Trophoblast cell (in vitro differentiated cells and primary cell): ENCODE measurements at regions not wholly inside any gene's neighbourhood (a gene's known extent, or its start where the extent isn't known, plus 50 kb on each side); places are given as distances from the start of the nearest gene placed in this dataset.

Experiments used
- DNase-seq, 2 donors: peaks; one replicate each; pipeline ENCODE4 v3.0.0-alpha.2; 2016
- H2AFZ ChIP-seq: 2 replicates; pipeline ENCODE4 v1.6.1; 2013; ENCODE audit warnings: low read length, moderate library complexity, mild to moderate bottlenecking; ENCODE audit not compliant: insufficient read depth, poor library complexity
- H2AK5ac ChIP-seq: 2 replicates; pipeline ENCODE4 v1.6.1; 2013; ENCODE audit warnings: mild to moderate bottlenecking, low read length
- H2BK120ac ChIP-seq: 2 replicates; pipeline ENCODE4 v1.6.1; 2013; ENCODE audit warnings: low read length, mild to moderate bottlenecking, moderate library complexity; ENCODE audit not compliant: insufficient read depth, poor library complexity
- H2BK12ac ChIP-seq: 2 replicates; pipeline ENCODE4 v1.6.1; 2013; ENCODE audit warnings: mild to moderate bottlenecking, low read length, moderate library complexity
- H2BK5ac ChIP-seq: 2 replicates; pipeline ENCODE4 v1.6.1; 2013; ENCODE audit warnings: low read length, low read depth, moderate library complexity, mild to moderate bottlenecking; ENCODE audit not compliant: poor library complexity
- H3K14ac ChIP-seq: 2 replicates; pipeline ENCODE4 v1.6.1; 2013; ENCODE audit warnings: mild to moderate bottlenecking, low read length
- H3K18ac ChIP-seq: 2 replicates; pipeline ENCODE4 v1.6.1; 2013; ENCODE audit warnings: mild to moderate bottlenecking, low read length
- H3K23ac ChIP-seq: 2 replicates; pipeline ENCODE4 v1.6.1; 2013; ENCODE audit warnings: low read length
- H3K27ac ChIP-seq: 2 replicates; pipeline ENCODE4 v1.5.1; 2013; ENCODE audit warnings: low read depth, mild to moderate bottlenecking, inconsistent platforms, low read length, moderate library complexity
- H3K27me3 ChIP-seq: 2 replicates; pipeline ENCODE4 v1.6.1; 2013; ENCODE audit warnings: inconsistent platforms, mild to moderate bottlenecking, low read length, moderate library complexity; ENCODE audit not compliant: insufficient read depth
- H3K36me3 ChIP-seq, 2 experiments: 1 replicate in 1 of 2; 2 replicates in 1 of 2; pipeline ENCODE4 v1.6.1; 2013; ENCODE audit warnings: low read length in 2 of 2, mild to moderate bottlenecking in 2 of 2, moderate library complexity in 1 of 2; ENCODE audit not compliant: insufficient read depth in 2 of 2, control insufficient read depth in 1 of 2
- H3K4ac ChIP-seq: 2 replicates; pipeline ENCODE4 v1.6.1; 2013; ENCODE audit warnings: low read depth, mild to moderate bottlenecking, low read length, moderate library complexity
- H3K4me1 ChIP-seq, 2 experiments: 1 replicate in 1 of 2; 2 replicates in 1 of 2; pipeline ENCODE4 v1.6.1; 2013; ENCODE audit warnings: low read length in 2 of 2, mild to moderate bottlenecking in 2 of 2, moderate library complexity in 1 of 2; ENCODE audit not compliant: insufficient read depth in 2 of 2, control insufficient read depth in 1 of 2
- H3K4me2 ChIP-seq: 2 replicates; pipeline ENCODE4 v1.6.1; 2013; ENCODE audit warnings: inconsistent platforms, mild to moderate bottlenecking, low read length, moderate library complexity
- H3K4me3 ChIP-seq: 2 replicates; pipeline ENCODE4 v1.5.1; 2013; ENCODE audit warnings: mild to moderate bottlenecking, low read depth, low read length, inconsistent platforms
- H3K79me1 ChIP-seq: one replicate; pipeline ENCODE4 v1.6.1; 2013; ENCODE audit warnings: low read length
- H3K79me2 ChIP-seq: 2 replicates; pipeline ENCODE4 v1.6.1; 2013; ENCODE audit warnings: low read length, mild to moderate bottlenecking; ENCODE audit not compliant: control insufficient read depth, insufficient read depth, poor library complexity
- H3K9ac ChIP-seq: 2 replicates; pipeline ENCODE4 v1.6.1; 2013; ENCODE audit warnings: mild to moderate bottlenecking, low read length
- H3K9me3 ChIP-seq: 2 replicates; pipeline ENCODE4 v1.6.1; 2013; ENCODE audit warnings: low read depth, mild to moderate bottlenecking, control low read depth, inconsistent platforms, low read length; ENCODE audit not compliant: insufficient read depth
- H4K12ac ChIP-seq: 2 replicates; pipeline ENCODE4 v1.6.1; 2013; ENCODE audit warnings: low read depth, mild to moderate bottlenecking, low read length, moderate library complexity
- H4K8ac ChIP-seq: 2 replicates; pipeline ENCODE4 v1.6.1; 2013; ENCODE audit warnings: low read depth, mild to moderate bottlenecking, low read length, moderate library complexity
- H4K91ac ChIP-seq: one replicate; pipeline ENCODE4 v1.6.1; 2013; ENCODE audit warnings: low read depth, mild to moderate bottlenecking, low read length, moderate library complexity
- WGBS: extraction: QIAGEN DNeasy Blood & Tissue Kit; methylation state at CpG from one replicate; pipeline ENCODE4 v1.1.7; 2013; ENCODE audit warnings: missing lambda C conversion rate; ENCODE audit not compliant: insufficient read length, insufficient coverage; ENCODE audit errors: extremely low coverage; 5-methylcytosine and 5-hydroxymethylcytosine counted together

- Histone ChIP-seq H3K79me2 (peaks cover 7% of the 10 kb centered on the region), H3K4me1 (no peaks in the 10 kb centered on the region), H3K79me1 (peaks cover 11% of the 10 kb centered on the region), H3K27me3 (no peaks in the 10 kb centered on the region), H3K4me3 (peak overlapping the region; percentile 83), H2BK120ac (peak overlapping the region; percentile 11), H4K8ac (peak overlapping the region; percentile 74), H3K4ac (peak overlapping the region; percentile 14), H3K23ac (no peak overlapping the region), H2AFZ (peak overlapping the region; percentile 62), H2BK12ac (no peak overlapping the region), H3K14ac (peak overlapping the region; percentile 81), H3K18ac (peak overlapping the region; percentile 90), H4K12ac (peak overlapping the region; percentile 22), H2AK5ac (peak overlapping the region; percentile 50), H3K4me2 (peak overlapping the region; percentile 97), H3K9me3 (no peaks in the 10 kb centered on the region), H3K36me3 (no peaks in the 10 kb centered on the region), H3K27ac (peak overlapping the region; percentile 83), H3K9ac (peak overlapping the region; percentile 74), H2BK5ac (peak overlapping the region; percentile 54), H4K91ac (peak overlapping the region; percentile 64)
- peak; percentile 97 to 100 for DNase-seq
- WGBS = no CpG with 5 or more reads among the region's 53 CpGs
Observed at GRCh38 chr6:27132532-27133280, 114.8 kb upstream of the PRSS16 start.

- no peak overlapping the region for H2BK12ac ChIP-seq
- H3K4me3 ChIP-seq = peak overlapping the region; percentile 70
- peak overlapping the region; percentile 90 for H3K18ac ChIP-seq
- H2AK5ac ChIP-seq = peak overlapping the region; percentile 50
- H3K9me3 ChIP-seq = no peaks in the 10 kb centered on the region
- H3K36me3 ChIP-seq = no peaks in the 10 kb centered on the region
- peak overlapping the region; percentile 22 for H4K12ac ChIP-seq
- no peaks in the 10 kb centered on the region for H3K4me1 ChIP-seq
- peak overlapping the region; percentile 81 for H3K14ac ChIP-seq
- peaks cover 11% of the 10 kb centered on the region for H3K79me1 ChIP-seq
- peak overlapping the region; percentile 70 for H3K9ac ChIP-seq
- H2BK5ac ChIP-seq = peak overlapping the region; percentile 54
- H3K79me2 ChIP-seq = peaks cover 7% of the 10 kb centered on the region
- peak; percentile 80 to 84 for DNase-seq
- no peak overlapping the region for H3K4ac ChIP-seq
- H4K8ac ChIP-seq = peak overlapping the region; percentile 74
- peak overlapping the region; percentile 11 for H2BK120ac ChIP-seq
- H3K27me3 ChIP-seq = no peaks in the 10 kb centered on the region
- peak overlapping the region; percentile 53 for H3K4me2 ChIP-seq
- peak overlapping the region; percentile 62 for H3K27ac ChIP-seq
- H4K91ac ChIP-seq = peak overlapping the region; percentile 64
- H3K23ac ChIP-seq = no peak overlapping the region
- H2AFZ ChIP-seq = peak overlapping the region; percentile 62
- WGBS = no CpG with 5 or more reads among the region's 43 CpGs
Observed at GRCh38 chr6:27133281-27134227, 113.9 kb upstream of the PRSS16 start.

- no peaks in the 10 kb centered on the region for H3K27me3 ChIP-seq
- no peak overlapping the region for H3K4me3 ChIP-seq
- DNase-seq = peak in 1 of 2 donors; percentile 5
- H3K14ac ChIP-seq = no peak overlapping the region
- no peaks in the 10 kb centered on the region for H3K36me3 ChIP-seq
- no peaks in the 10 kb centered on the region for H3K4me1 ChIP-seq
- no peak overlapping the region for H2BK120ac ChIP-seq
- H2BK12ac ChIP-seq = no peak overlapping the region
- H3K9ac ChIP-seq = no peak overlapping the region
- no peak overlapping the region for H4K8ac ChIP-seq
- no CpG with 5 or more reads among the region's 3 CpGs for WGBS
- H3K4me2 ChIP-seq = no peak overlapping the region
- H2AK5ac ChIP-seq = no peak overlapping the region
- H3K4ac ChIP-seq = no peak overlapping the region
- H2BK5ac ChIP-seq = no peak overlapping the region
- H3K9me3 ChIP-seq = no peaks in the 10 kb centered on the region
- peaks cover 15% of the 10 kb centered on the region for H3K79me1 ChIP-seq
- H3K23ac ChIP-seq = no peak overlapping the region
- no peak overlapping the region for H4K91ac ChIP-seq
- H3K27ac ChIP-seq = no peak overlapping the region
- no peak overlapping the region for H3K18ac ChIP-seq
- H2AFZ ChIP-seq = no peak overlapping the region
- H4K12ac ChIP-seq = no peak overlapping the region
- H3K79me2 ChIP-seq = peaks cover 11% of the 10 kb centered on the region
Observed at GRCh38 chr6:27135087-27135657, 112.3 kb upstream of the PRSS16 start.

- no peak overlapping the region for H4K12ac ChIP-seq
- H3K36me3 ChIP-seq = no peaks in the 10 kb centered on the region
- no peak overlapping the region for H2AK5ac ChIP-seq
- no peak overlapping the region for H3K18ac ChIP-seq
- H3K9ac ChIP-seq = no peak overlapping the region
- H3K14ac ChIP-seq = no peak overlapping the region
- H3K27ac ChIP-seq = no peak overlapping the region
- no peak overlapping the region for H3K23ac ChIP-seq
- no CpG with 5 or more reads among the region's 6 CpGs for WGBS
- no peak overlapping the region for H3K4me3 ChIP-seq
- H4K8ac ChIP-seq = no peak overlapping the region
- no peaks in the 10 kb centered on the region for H3K9me3 ChIP-seq
- H2BK120ac ChIP-seq = no peak overlapping the region
- no peak overlapping the region for H3K4ac ChIP-seq
- no peak overlapping the region for H2AFZ ChIP-seq
- no peak overlapping the region for H2BK12ac ChIP-seq
- no peak overlapping the region for H4K91ac ChIP-seq
- H3K79me2 ChIP-seq = peaks cover 11% of the 10 kb centered on the region
- peak in 1 of 2 donors; percentile 20 for DNase-seq
- H3K79me1 ChIP-seq = peaks cover 15% of the 10 kb centered on the region
- H3K4me2 ChIP-seq = no peak overlapping the region
- H3K4me1 ChIP-seq = no peaks in the 10 kb centered on the region
- no peaks in the 10 kb centered on the region for H3K27me3 ChIP-seq
- H2BK5ac ChIP-seq = peak overlapping the region; percentile 21
Observed at GRCh38 chr6:27136077-27136644, 111.3 kb upstream of the PRSS16 start.
